NCI-H2227 treated with DMSO at 0.1 percent for 48 hours (cell line): ENCODE measurements at regions not wholly inside any gene's neighbourhood (a gene's known extent, or its start where the extent isn't known, plus 50 kb on each side); places are given as distances from the start of the nearest gene placed in this dataset.

Source experiments
- DNase-seq: peaks from one replicate; lab custom pipeline; 2025; lab: John Stamatoyannopoulos, UW

DNA sequence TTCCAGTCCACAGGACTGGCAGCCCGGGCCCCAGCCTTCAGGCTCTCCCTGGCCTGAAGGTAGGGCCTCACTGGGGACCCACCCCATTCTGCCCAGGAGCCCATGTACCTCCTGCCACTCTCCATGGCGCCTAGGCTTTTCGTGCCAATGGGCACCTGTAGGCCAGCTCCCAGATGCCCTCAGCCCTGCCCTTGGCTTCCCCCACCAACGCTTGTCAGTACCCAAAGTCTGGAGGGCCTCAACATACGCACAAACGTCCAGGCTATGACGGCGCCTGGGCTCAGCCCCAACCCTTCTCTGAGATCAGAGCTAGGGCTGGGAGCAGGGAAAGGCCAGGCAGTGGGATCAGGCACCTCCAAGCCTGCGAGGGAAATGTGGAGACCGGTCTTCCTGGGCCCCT lies 816.9 kb upstream of the LUZP2 start:
- no peak for DNase-seq

DNA sequence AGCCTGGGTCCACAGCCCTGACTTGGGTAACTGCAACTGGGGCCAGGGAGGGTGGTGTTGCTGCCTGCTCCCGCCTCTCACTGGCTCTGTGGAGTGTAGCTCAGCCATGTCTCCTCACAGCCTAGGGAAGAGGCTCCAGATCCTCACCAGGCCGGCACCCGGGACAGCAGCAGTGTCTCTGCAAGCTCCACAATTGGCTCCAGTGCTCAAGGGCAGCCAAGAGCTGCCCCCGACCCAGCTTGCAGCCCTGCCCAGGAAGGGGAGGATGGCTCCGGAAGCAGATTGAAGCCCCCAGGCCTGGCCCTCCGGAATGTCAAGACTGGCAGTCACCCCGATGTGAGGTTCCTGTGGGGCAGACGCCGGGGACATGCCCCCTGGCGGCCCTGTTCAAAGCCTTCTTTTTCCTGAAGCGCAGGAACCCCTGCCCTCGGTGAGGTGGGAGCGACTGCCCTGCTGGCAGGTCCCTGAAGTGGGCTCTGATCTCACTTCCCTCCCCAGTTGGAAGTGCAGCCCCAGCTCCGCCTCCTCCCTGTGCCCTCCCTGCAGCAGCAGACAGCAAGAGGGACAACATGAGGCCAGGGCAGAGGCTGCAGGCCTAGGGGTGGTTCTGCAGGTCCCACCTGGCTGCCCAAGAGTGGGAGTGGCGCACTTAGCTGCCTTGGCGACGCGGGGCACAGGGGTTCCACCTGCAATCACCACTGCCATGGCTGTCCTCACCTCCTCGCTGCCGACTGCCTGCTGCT lies 816.2 kb upstream of the LUZP2 start:
- DNase-seq: no peak

DNA sequence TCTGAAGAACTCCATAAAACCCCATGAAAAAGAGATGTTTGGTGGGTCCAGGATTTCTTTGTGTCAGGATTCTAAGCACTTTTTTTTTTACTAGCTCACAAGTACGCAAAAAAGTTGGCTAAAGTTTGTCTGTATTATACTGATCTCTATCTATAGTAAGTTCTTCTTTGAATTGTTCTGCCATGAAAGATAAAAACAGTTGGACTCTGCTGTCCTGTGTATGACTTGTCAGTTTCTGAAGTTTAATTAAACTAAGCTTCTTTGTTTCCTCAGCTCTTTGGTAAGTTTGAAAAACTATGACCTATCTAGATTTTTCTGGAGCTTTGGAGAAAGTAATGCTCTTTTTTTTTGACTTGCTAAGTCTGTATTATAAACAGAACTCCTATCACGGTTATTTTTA lies 812.2 kb upstream of the LUZP2 start:
- no peak for DNase-seq

DNA sequence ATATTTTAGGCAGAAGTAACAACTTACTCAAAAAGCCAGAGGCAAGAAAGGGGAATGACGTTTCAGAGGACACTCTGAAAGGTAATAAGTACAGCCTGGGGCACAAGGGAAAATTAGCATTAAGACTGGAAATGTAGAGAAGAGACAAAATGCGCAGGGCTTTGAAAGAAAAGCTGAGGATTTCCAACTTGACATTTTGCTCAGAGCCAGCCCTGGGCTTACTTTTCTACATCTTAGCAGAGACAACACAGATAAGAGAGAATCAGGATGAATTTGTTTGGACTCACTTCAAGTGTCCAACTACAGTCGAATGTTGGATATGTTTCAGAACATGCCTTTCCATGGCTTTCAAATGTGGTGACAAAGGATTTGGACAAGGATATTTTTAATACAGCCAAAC lies 808.9 kb upstream of the LUZP2 start:
- no peak for DNase-seq

- no peak for DNase-seq
Measured at GRCh38 chr11:23688411-23688810, 808.4 kb upstream of the LUZP2 start.

- no peak for DNase-seq
Measured at GRCh38 chr11:23688835-23689234, 808.0 kb upstream of the LUZP2 start.

GRCh38 chr11:23696688-23697415 lies 800.0 kb upstream of the LUZP2 start:
- DNase-seq: no peak

- DNase-seq: no peak
Measured at GRCh38 chr11:23704183-23704582, 792.7 kb upstream of the LUZP2 start.

- no peak for DNase-seq
Measured at GRCh38 chr11:23711981-23712380, 784.9 kb upstream of the LUZP2 start.

- no peak for DNase-seq
Measured at GRCh38 chr11:23719016-23719415, 777.8 kb upstream of the LUZP2 start.

GRCh38 chr11:23723861-23724260 lies 773.0 kb upstream of the LUZP2 start:
- DNase-seq: no peak

DNA sequence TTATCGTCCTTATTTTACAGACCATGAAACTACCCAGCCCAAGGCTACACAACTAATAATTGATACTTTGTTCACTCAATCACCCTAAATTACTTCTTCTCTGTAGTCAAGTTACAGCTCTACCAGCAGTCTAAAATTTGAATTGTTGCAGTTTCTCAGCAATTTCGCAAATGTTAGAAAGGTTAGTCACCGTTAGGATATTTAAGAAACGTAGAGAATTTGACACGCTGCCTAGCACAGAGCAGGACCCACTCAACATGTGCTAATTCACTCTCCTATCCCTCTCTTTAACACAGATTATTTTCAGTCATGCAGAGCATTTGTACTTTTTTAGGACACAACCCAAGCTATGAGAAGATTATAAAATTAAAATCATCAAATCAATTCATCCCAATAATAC lies 771.1 kb upstream of the LUZP2 start:
- DNase-seq: no peak

- no peak for DNase-seq
Measured at GRCh38 chr11:23727387-23727786, 769.5 kb upstream of the LUZP2 start.

DNA sequence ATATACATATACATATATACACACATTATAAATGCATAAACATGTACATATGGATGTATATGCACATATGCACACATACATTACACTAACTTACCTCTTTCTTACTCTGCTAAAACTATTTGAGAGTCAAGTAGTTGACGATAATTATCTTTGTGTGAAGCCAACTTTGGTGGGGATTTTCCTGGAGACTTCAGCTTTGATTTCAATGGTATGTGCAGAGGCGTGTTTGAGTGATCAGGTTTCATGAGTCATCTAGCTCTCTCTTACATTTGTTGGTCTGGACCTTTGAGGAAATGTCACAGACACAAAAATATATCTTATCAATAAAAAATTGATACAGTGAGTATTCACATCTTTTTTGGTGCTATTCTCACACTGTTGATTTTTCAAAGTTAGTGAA lies 769.1 kb upstream of the LUZP2 start:
- no peak for DNase-seq

DNA sequence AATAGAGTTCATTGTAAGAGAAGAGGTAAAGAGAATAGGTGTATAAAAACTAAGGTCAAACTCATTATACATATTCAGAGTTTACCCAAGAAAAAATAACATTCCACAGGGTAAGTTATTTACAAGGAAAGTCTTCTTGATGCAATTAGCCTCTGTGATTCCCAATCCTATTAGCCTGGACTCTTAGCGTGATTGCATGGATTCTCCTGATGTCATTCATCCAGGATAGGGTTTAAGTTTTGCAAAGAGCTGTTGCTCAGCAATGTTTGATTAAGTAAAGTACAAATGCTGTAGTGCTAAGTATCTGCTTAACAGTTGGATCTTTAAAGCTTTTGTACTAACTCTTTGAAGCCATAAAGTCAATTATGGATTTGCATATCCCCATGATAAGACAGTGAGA lies 767.8 kb upstream of the LUZP2 start:
- no peak for DNase-seq

- no peak for DNase-seq
Measured at GRCh38 chr11:23730307-23730998, 766.4 kb upstream of the LUZP2 start.

DNA sequence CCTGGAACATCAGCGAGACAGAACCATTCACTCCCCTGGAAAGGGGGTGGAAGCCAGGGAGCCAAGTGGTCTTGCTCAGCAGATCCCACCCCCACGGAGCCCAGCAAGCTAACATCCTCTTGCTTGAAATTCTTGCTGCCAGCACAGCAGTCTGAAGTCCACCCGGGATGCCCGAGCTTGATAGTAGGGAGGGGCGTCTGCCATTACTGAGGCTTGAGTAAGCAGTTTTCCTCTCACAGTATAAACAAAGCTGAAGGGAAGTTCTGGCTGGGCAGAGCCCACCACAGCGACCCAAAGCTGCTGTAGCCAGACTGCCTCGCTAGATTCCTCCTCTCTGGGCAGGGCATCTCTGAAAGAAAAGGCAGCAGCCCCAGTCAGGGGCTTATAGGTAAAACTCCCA lies 764.8 kb upstream of the LUZP2 start:
- DNase-seq: no peak

DNA sequence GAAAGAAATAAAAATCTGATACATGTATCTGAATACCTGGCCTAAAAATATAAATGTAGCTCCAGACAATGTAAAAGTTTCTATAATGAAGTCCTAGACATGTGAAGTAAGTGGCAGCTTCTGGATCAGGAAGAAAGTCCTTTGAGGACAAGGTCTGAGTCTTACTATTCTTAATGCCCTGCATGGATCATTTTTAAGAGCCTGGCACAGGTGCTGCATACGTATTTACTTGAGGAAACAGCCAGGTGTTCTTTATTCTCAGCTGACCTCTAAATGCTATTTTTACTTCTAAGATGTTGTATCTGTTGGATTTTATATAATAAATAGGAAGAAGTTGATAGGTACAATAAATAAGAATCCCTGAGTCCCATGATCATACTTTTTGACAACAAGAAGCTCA lies 750.0 kb upstream of the LUZP2 start:
- DNase-seq: no peak

GRCh38 chr11:23749762-23750430 lies 747.0 kb upstream of the LUZP2 start:
- DNase-seq: no peak

DNA sequence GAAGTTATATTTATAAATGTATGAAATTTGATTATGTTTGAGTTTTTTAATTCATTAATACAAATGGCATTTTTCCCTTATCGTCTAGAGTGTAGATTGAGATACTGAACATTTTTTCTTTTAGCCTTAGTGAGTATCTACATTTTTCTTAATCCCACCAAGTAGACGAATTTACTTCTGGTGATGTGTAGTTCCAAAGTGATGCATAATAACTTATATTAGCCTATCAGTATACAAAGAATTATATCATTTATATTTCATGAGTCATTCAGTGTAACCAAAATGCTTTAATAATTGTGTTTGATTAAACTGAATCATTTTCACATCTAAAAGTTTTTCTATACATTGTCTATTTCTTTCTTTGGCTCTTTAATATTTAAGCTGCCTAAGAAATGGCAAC lies 745.6 kb upstream of the LUZP2 start:
- no peak for DNase-seq

DNA sequence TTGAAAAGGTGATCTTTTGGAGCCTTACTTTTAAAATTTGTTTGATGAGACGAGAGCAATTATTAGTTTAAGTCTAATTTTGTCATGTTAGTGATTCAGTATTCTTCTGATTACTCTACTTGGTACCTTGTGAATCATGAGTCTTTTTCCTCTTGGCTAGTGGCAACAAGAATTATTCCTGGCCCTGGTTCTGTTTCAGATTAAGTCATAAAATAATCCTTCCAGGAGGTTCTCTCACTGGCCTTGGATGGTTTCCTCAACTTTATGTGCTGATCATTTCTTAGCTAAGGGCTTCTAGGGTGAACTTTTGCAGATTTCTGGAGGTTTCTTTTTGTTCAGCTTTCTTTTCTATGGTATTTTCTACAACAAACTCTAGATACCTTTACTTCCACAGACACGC lies 741.8 kb upstream of the LUZP2 start:
- DNase-seq: no peak

DNA sequence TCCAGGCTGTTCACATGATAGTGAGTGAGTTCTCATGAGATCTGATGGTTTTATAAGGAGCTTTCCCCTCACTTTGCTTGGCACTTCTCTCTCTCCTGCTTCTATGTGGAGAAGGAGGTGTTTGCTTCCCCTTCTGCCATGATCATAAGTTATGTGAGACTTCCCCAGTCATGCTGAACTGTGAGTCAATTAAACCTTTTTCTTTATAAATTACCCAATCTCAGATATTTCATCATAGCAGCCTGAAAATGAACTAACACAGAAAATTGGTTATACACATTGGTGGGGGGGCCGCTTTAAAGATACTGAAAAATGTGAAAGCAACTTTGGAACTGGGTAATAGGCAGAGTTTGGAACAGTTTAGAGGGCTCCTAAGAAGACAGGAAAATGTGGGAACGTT lies 741.1 kb upstream of the LUZP2 start:
- no peak for DNase-seq

GRCh38 chr11:23759489-23759888 lies 737.4 kb upstream of the LUZP2 start:
- no peak for DNase-seq
